MM.1S (cell line): ENCODE measurements at regions not wholly inside any gene's neighbourhood (a gene's known extent, or its start where the extent isn't known, plus 50 kb on each side); places are given as distances from the start of the nearest gene placed in this dataset.

Experiments
- EZH2 ChIP-seq: fragments of 300-600 bp; sonication (generic); optimal IDR thresholded peaks from 2 replicates; pipeline ENCODE3; 2017; ENCODE audit warnings: low read depth, mild to moderate bottlenecking, antibody characterized with exemption, low read length, mixed read lengths
- TF ChIP-seq, protein P1 (sequence below): fragments of 300-600 bp; sonication (generic); IDR thresholded peaks from 2 replicates; pipeline ENCODE4 v1.5.1; 2016; ENCODE audit warnings: antibody characterized with exemption, low read length, mixed read lengths

DNA sequence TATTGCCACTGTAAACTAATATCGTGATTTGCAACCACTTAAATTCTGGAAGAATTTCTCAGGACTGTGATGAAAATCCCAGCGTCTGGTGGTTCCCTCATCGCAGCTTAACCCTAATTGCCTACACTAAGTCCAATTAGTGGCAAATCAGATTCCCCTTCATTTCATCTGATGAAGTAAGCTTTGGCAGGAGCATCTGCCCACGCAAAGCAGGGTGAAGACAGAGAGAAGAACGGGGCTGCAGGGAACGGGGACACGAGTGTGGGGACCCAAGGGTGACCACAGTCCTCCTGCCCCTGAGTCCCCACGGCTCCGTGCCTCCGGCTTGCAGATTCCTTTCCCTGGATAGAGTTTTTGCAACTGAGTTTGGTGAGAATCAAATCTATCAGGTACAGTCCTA lies 159.5 kb downstream of the LY86 start:
- TF ChIP-seq, protein P1, sequence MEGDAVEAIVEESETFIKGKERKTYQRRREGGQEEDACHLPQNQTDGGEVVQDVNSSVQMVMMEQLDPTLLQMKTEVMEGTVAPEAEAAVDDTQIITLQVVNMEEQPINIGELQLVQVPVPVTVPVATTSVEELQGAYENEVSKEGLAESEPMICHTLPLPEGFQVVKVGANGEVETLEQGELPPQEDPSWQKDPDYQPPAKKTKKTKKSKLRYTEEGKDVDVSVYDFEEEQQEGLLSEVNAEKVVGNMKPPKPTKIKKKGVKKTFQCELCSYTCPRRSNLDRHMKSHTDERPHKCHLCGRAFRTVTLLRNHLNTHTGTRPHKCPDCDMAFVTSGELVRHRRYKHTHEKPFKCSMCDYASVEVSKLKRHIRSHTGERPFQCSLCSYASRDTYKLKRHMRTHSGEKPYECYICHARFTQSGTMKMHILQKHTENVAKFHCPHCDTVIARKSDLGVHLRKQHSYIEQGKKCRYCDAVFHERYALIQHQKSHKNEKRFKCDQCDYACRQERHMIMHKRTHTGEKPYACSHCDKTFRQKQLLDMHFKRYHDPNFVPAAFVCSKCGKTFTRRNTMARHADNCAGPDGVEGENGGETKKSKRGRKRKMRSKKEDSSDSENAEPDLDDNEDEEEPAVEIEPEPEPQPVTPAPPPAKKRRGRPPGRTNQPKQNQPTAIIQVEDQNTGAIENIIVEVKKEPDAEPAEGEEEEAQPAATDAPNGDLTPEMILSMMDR = no peak
- TF ChIP-seq EZH2 = no peak
